ENCODE measurements at regions not wholly inside any gene's neighbourhood (a gene's known extent, or its start where the extent isn't known, plus 50 kb on each side); places are given as distances from the start of the nearest gene placed in this dataset.

- TF ChIP-seq, protein P1, sequence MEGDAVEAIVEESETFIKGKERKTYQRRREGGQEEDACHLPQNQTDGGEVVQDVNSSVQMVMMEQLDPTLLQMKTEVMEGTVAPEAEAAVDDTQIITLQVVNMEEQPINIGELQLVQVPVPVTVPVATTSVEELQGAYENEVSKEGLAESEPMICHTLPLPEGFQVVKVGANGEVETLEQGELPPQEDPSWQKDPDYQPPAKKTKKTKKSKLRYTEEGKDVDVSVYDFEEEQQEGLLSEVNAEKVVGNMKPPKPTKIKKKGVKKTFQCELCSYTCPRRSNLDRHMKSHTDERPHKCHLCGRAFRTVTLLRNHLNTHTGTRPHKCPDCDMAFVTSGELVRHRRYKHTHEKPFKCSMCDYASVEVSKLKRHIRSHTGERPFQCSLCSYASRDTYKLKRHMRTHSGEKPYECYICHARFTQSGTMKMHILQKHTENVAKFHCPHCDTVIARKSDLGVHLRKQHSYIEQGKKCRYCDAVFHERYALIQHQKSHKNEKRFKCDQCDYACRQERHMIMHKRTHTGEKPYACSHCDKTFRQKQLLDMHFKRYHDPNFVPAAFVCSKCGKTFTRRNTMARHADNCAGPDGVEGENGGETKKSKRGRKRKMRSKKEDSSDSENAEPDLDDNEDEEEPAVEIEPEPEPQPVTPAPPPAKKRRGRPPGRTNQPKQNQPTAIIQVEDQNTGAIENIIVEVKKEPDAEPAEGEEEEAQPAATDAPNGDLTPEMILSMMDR (IDR thresholded peaks at IDR 0.05) = no peak
- H3K9me3 ChIP-seq = no peaks in the 10 kb centered on the region
- no peaks in the 10 kb centered on the region for H3K4me1 ChIP-seq (ENCODE audit: control insufficient read depth in 1 of 2, insufficient read depth in 1 of 2, low read depth in 1 of 2, low read length in 1 of 2)
- H3K27ac ChIP-seq = no peak overlapping the region
- H3K4me3 ChIP-seq (ENCODE audit: low read depth in 1 of 2, low read length in 1 of 2) = no peak overlapping the region
- H3K27me3 ChIP-seq = no peaks in the 10 kb centered on the region
- no peaks in the 10 kb centered on the region for H3K36me3 ChIP-seq
These were observed 260.7 kb upstream of the BRINP3 start for GRCh38 chr1:190738317-190738716.

GRCh38 chr1:190739926-190740325 lies 262.3 kb upstream of the BRINP3 start:
- no peaks in the 10 kb centered on the region for H3K9me3 ChIP-seq
- H3K36me3 ChIP-seq = no peaks in the 10 kb centered on the region

GRCh38 chr1:190747704-190748103 lies 270.0 kb upstream of the BRINP3 start:
- no peak overlapping the region for H3K27ac ChIP-seq
- H3K27me3 ChIP-seq = no peaks in the 10 kb centered on the region
- no peaks in the 10 kb centered on the region for H3K9me3 ChIP-seq
- TF ChIP-seq, protein P1 (IDR thresholded peaks at IDR 0.05) = no peak
- H3K36me3 ChIP-seq = no peaks in the 10 kb centered on the region
- no peak overlapping the region for H3K4me3 ChIP-seq (ENCODE audit: low read depth in 1 of 2, low read length in 1 of 2)
- no peaks in the 10 kb centered on the region for H3K4me1 ChIP-seq (ENCODE audit: control insufficient read depth in 1 of 2, insufficient read depth in 1 of 2, low read depth in 1 of 2, low read length in 1 of 2)

More at GRCh38 chr1:190739926-190740325, 262.3 kb upstream of the BRINP3 start:
- no peak overlapping the region for H3K27ac ChIP-seq
- TF ChIP-seq, protein P1 (IDR thresholded peaks at IDR 0.05) = no peak
- H3K4me1 ChIP-seq (ENCODE audit: control insufficient read depth in 1 of 2, insufficient read depth in 1 of 2, low read depth in 1 of 2, low read length in 1 of 2) = no peaks in the 10 kb centered on the region
- no peak overlapping the region for H3K4me3 ChIP-seq (ENCODE audit: low read depth in 1 of 2, low read length in 1 of 2)
- no peaks in the 10 kb centered on the region for H3K27me3 ChIP-seq

- H3K27ac ChIP-seq = no peak overlapping the region
- H3K4me1 ChIP-seq (ENCODE audit: control insufficient read depth in 1 of 2, insufficient read depth in 1 of 2, low read depth in 1 of 2, low read length in 1 of 2) = no peaks in the 10 kb centered on the region
- no peaks in the 10 kb centered on the region for H3K27me3 ChIP-seq
- H3K36me3 ChIP-seq = no peaks in the 10 kb centered on the region
- H3K4me3 ChIP-seq (ENCODE audit: low read depth in 1 of 2, low read length in 1 of 2) = no peak overlapping the region
- TF ChIP-seq, protein P1 (IDR thresholded peaks at IDR 0.05) = no peak
- no peaks in the 10 kb centered on the region for H3K9me3 ChIP-seq
These were observed 274.5 kb upstream of the BRINP3 start for GRCh38 chr1:190752131-190752530.

DNA sequence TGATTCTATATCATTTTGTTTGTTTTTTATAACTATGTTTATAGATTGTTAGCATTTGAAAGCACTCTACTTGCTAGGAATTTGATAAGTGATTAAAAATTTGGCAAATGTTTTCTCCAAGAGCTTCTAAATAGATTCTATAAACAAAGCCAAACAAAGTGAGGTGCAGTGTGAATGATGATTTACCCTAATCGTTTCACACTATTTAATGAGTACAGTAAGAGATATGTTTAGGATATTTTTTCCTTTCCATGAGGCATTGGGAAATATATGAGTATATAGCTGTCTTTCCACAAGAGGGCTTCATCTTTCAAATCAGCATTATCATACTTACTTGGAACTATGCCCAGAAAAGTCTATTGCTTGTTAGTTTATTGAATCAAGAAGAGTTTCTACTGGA lies 277.0 kb upstream of the BRINP3 start:
- H3K9me3 ChIP-seq = no peaks in the 10 kb centered on the region
- H3K27ac ChIP-seq = no peak overlapping the region
- H3K4me1 ChIP-seq (ENCODE audit: control insufficient read depth in 1 of 2, insufficient read depth in 1 of 2, low read depth in 1 of 2, low read length in 1 of 2) = no peaks in the 10 kb centered on the region
- no peak overlapping the region for H3K4me3 ChIP-seq (ENCODE audit: low read depth in 1 of 2, low read length in 1 of 2)
- H3K36me3 ChIP-seq = no peaks in the 10 kb centered on the region
- TF ChIP-seq, protein P1 (IDR thresholded peaks at IDR 0.05) = no peak
- no peaks in the 10 kb centered on the region for H3K27me3 ChIP-seq

GRCh38 chr1:190759807-190760206 lies 282.1 kb upstream of the BRINP3 start:
- no peaks in the 10 kb centered on the region for H3K4me1 ChIP-seq (ENCODE audit: control insufficient read depth in 1 of 2, insufficient read depth in 1 of 2, low read depth in 1 of 2, low read length in 1 of 2)
- H3K36me3 ChIP-seq = no peaks in the 10 kb centered on the region
- TF ChIP-seq, protein P1 (IDR thresholded peaks at IDR 0.05) = no peak
- H3K27me3 ChIP-seq = no peaks in the 10 kb centered on the region
- H3K4me3 ChIP-seq (ENCODE audit: low read depth in 1 of 2, low read length in 1 of 2) = no peak overlapping the region
- H3K9me3 ChIP-seq = no peaks in the 10 kb centered on the region
- no peak overlapping the region for H3K27ac ChIP-seq

Data from neutrophil (primary cell).